ENCODE measurements at regions not wholly inside any gene's neighbourhood (a gene's known extent, or its start where the extent isn't known, plus 50 kb on each side); places are given as distances from the start of the nearest gene placed in this dataset.
A peak's percentile ranks its signal among the peaks of the same experiment; 100 is the strongest.

DNA sequence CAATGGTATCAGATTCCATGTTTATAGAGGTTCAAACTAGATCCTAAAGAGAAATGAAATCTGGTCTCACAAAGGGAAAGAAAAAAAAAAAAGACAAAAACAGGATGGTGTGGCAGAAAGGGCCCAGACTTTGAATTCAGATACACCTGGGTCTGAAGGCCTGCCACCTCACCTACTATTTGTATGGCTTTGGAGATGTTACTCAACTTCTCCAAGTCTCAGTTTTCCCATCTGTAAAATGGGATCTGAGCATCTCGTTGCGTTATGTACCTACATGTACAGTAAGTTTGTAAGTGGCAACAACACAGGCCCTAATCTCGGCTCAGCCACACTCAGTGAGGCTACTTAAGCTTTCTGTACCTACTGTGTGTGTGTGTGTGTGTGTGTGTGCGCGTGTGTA lies 147.5 kb upstream of the FGGY start:
- Histone ChIP-seq H3K27ac (no peak overlapping the region), H3K4me3 (no peak overlapping the region), H3K27me3 (no peaks in the 10 kb centered on the region), H3K4me1 (peaks cover 24% of the 10 kb centered on the region), H3K9me3 (no peaks in the 10 kb centered on the region), H3K36me3 (replicated peaks in 1 of 2; ENCODE audit: insufficient read depth in 1 of 2, low read depth in 2 of 2) (no peaks in the 10 kb centered on the region)
- WGBS, 2 donors, result 87 to 95% methylated on average over 5 of the region's 5 CpGs
- TF ChIP-seq POLR2A (IDR thresholded peaks at IDR 0.05) (no peak), CTCF (IDR thresholded peaks at IDR 0.05) (no peak)
- intact Hi-C loops (cut with DNase I), result no loop called here
- DNase-seq (no peak), ATAC-seq (no peak)

DNA sequence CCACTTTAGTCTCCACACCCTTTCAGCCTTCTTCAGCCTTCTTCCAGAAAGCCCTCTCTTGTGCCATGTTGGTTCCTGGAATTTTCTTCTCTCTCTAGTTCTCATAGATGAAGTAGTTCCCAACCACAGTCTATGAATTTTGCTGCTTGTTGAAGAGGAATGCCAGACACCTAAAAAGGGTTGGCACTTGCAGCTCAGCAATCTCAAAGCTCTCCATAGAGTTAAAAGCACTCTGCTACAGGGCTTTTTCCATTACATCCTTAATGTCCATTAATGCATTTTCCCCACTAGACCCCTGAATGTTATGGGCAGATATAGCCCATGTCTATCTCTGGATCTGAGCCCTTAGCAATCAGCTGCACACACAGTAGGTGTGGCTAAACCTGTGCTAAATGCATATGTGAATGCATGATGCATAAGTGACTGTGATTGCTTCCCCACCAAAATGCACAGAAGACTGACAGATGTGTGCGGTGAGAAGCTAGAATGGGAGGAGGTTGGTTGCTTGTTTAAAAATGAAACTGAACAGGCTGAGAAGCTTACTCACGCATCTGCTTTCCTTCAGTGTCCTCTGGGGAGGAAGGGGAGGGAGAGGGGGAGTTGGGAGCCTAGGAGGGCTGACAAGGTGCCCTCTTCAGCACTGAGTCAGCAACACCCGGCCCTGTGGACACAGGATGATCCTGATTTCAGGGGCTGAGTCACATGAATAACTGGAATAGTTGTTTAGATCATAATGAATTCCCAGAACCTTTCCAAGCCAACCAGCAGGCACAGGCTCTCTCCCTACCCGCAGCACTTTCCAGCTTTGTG lies 146.1 kb upstream of the FGGY start:
- H3K4me3 ChIP-seq, result no peak overlapping the region
- intact Hi-C loops (cut with DNase I), result no loop called here
- DNase-seq (peak; percentile 20 to 69 (median 48)), ATAC-seq (peak; percentile 64)
- no peaks in the 10 kb centered on the region for H3K36me3 ChIP-seq (replicated peaks in 1 of 2; ENCODE audit: insufficient read depth in 1 of 2, low read depth in 2 of 2)
- peak overlapping the region in 2 of 4 donors; percentile 20 to 41 for H3K27ac ChIP-seq
- H3K9me3 ChIP-seq, result no peaks in the 10 kb centered on the region
- peaks cover 24% of the 10 kb centered on the region for H3K4me1 ChIP-seq
- no peaks in the 10 kb centered on the region for H3K27me3 ChIP-seq
- TF ChIP-seq POLR2A (IDR thresholded peaks at IDR 0.05) (no peak), CTCF (IDR thresholded peaks at IDR 0.05) (no peak)
- 48 to 49% methylated on average over 3 to 4 of the region's 4 CpGs for WGBS, 2 donors

GRCh38 chr1:59151387-59151761 lies 145.5 kb upstream of the FGGY start:
- Histone ChIP-seq H3K4me1 (peaks cover 22% of the 10 kb centered on the region), H3K27ac (peak overlapping the region in 2 of 4 donors; percentile 20 to 41), H3K27me3 (no peaks in the 10 kb centered on the region), H3K4me3 (no peak overlapping the region), H3K9me3 (no peaks in the 10 kb centered on the region), H3K36me3 (replicated peaks in 1 of 2; ENCODE audit: insufficient read depth in 1 of 2, low read depth in 2 of 2) (no peaks in the 10 kb centered on the region)
- DNase-seq (no peak), ATAC-seq (no peak)
- intact Hi-C loops (cut with DNase I), result no loop called here
- TF ChIP-seq CTCF (IDR thresholded peaks at IDR 0.05) (no peak), POLR2A (IDR thresholded peaks at IDR 0.05) (no peak)
- WGBS, 2 donors, result 50 to 79% methylated on average over 1 to 4 of the region's 4 CpGs

DNA sequence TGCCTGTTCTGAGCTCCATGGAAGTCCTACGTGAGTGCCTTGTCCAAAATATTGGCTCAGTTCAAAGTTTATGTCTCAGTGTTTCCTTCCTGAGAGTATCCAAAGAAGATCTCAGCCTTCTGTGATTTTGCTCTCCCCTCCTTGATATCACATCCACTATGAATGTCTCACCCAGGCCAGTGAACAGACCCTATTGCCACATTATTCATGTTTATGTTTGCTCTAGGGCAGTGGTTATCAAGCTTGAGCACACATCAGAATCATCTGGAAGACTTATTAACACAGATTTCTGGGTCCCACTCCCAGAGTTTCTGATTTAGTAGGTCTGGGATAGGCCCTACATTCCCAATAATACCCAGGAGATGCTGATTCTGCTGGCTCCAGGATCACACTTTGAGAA lies 145.0 kb upstream of the FGGY start:
- TF ChIP-seq POLR2A (IDR thresholded peaks at IDR 0.05) (no peak), CTCF (IDR thresholded peaks at IDR 0.05) (no peak)
- no peaks in the 10 kb centered on the region for H3K27me3 ChIP-seq
- intact Hi-C loops (cut with DNase I), result no loop called here
- no peak overlapping the region for H3K4me3 ChIP-seq
- no peaks in the 10 kb centered on the region for H3K36me3 ChIP-seq (replicated peaks in 1 of 2; ENCODE audit: insufficient read depth in 1 of 2, low read depth in 2 of 2)
- H3K9me3 ChIP-seq, result no peaks in the 10 kb centered on the region
- H3K4me1 ChIP-seq, result peaks cover 18% of the 10 kb centered on the region
- peak overlapping the region in 1 of 4 donors; percentile 41 for H3K27ac ChIP-seq
- WGBS, 2 donors, result 76 to 77% methylated on average over 1 of the region's 1 CpG
- no peak for ATAC-seq
- DNase-seq, result no peak

- Histone ChIP-seq H3K4me3 (no peak overlapping the region), H3K27ac (no peak overlapping the region), H3K27me3 (no peaks in the 10 kb centered on the region), H3K4me1 (peaks cover 12% of the 10 kb centered on the region), H3K36me3 (replicated peaks in 1 of 2; ENCODE audit: insufficient read depth in 1 of 2, low read depth in 2 of 2) (no peaks in the 10 kb centered on the region), H3K9me3 (no peaks in the 10 kb centered on the region)
- ATAC-seq, result no peak
- WGBS, 2 donors, result 93% methylated on average over 1 of the region's 1 CpG
- TF ChIP-seq CTCF (IDR thresholded peaks at IDR 0.05), result no peak
- TF ChIP-seq POLR2A (IDR thresholded peaks at IDR 0.05), result no peak
- DNase-seq, result no peak
- intact Hi-C loops (cut with DNase I), result no loop called here
These were observed 144.4 kb upstream of the FGGY start for GRCh38 chr1:59152511-59152910.
